Stimulated activated CD8-positive, alpha-beta memory T cell treated with anti-CD3 and anti-CD28 coated beads, Interleukin-12 subunit alpha, Interleukin-12 subunit beta, amount 100 ng/mL, for 4 hours (primary cell): ENCODE measurements at regions not wholly inside any gene's neighbourhood (a gene's known extent, or its start where the extent isn't known, plus 50 kb on each side); places are given as distances from the start of the nearest gene placed in this dataset.
"Not testable (repeated sequence)": the region's sequence is repeated elsewhere in the genome, so short reads cannot be mapped to it uniquely, and the experiment has no call there.

Experiments
- DNase-seq: peaks from one replicate; pipeline ENCODE4 v3.0.0-alpha.2; 2020; ENCODE audit warnings: low read depth

DNA sequence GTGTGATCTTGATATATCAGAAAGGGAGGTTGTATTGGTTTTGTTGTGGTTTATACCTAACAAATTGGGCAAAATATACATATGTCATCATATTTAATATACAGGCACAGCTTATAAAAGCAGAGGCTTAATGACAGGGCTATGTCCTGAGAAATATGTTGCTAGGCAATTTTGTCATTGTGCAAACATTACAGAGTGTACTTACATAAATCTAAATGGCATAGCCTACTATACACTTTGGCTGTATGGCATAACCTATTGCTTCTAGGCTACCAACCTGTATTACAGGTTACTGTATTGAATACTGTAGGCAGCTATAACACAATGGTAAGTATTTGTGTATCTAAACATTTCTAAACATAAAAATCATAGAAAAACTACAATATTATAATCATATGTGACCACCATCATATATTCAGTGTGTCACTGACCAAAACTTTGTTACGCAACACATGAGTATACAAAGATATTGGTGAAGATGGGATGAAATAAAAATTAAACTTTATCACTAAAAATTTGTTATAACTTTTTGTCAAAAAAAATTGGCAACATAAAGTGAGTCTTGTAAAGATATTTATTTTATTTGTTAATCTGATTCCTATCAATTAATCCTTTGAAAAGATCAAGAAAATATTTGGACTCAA is 414.0 kb upstream of the HS3ST1 start:
- DNase-seq, result no peak

DNA sequence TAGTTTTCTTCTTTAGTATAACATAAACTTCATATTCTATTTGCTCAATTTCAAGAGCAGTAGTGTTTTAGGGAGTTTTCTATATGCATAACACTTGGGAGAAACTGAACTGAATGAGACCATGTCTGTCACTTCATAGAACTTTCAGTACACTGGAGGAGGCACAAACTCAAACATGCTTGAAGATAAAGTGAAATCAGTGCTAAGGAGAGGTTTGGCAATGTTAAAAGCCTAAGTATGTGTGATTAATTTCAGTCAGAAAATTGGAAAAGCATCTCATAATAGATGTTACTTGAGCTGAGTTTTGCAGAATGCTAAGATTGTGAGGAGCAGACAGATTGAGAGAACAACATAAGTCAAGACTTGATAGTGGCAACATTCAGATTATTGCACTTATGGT is 411.2 kb upstream of the HS3ST1 start:
- no peak for DNase-seq

DNA sequence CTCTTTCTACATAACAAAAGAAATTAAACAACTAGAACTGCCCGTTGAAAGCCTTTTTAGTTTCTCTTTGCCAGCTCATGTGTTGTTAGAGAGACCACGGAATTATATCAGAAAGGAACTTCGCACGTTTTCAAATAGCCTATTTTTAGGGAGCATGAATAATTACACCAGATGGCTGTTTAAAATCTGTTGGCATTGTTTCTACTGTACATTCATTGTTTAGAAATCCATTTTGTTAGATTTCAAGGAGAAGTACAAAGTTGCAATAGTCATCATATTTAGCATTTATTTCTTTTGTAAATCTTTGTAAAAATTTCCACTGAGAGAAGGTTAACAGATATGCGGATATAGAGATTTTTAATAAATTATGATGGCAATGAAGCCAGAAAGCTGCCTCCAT is 403.0 kb upstream of the HS3ST1 start:
- DNase-seq, result no peak

DNA sequence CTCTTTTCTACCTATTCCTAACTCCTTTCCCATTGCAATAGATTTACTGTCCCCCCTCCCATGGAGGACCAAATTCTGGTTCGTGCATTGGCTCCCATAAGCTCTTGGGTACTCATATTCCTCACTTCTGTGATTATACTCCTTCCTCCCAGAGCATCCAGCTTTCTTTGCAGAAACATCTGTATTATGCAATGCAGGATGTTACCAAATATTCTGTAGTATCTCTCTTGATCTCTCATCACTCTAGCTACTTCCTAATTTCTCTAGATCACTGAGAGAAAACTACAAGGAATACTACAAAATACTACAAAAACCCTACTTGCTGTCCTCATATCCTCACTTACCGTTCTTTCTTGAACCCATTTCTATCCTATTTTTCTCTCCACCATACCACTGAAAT is 395.9 kb upstream of the HS3ST1 start:
- DNase-seq, result no peak

DNA sequence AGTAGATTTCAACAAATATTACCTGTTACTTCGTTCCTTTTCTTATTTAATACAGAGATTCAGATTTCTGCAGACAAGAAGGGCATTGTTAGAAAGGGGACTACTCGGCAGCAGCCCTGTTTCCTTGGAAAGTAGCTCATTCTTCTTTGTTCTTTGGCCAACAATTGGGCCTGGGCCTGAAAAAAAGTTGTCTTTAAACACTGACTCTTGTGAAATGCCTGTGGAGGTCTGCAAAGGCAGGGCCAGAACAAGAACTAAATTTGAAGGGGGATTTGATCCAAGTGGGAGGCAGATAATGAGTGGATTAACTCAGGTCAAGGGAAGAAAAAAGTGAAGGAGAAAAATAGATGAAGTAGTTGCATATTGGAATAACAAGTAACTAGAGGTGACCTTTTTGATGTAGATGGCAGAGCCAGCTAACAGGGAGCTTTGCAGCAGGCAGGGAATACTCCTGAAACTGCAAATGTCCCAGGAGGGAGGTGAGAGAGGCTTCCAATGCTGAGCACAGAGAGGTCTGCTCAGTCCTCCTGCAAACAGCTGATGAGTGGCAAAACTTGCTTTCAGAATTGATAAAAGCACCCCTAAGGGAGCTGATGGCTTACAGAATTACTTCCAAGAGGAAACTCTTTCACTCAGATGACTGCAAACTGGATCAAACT is 393.2 kb upstream of the HS3ST1 start:
- DNase-seq, result no peak

DNA sequence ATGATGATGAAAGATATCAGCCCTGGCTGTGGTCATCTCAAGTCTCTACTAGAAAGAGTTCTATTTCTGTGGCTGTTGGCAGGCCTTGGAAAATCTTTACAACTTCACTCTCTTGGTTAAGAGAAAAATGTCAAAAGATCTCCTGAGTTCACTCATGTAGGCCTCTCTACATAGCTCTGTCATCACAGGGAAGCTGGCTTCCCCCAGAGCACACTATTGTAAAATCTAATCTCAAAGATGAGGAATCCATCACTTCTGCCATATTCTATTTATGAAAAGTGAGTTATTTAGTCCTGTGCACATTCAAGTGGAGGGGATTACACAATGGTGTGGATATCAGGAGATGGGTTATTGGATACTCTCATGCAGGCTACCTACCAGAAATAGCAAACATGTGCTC is 388.4 kb upstream of the HS3ST1 start:
- DNase-seq, result no peak

DNA sequence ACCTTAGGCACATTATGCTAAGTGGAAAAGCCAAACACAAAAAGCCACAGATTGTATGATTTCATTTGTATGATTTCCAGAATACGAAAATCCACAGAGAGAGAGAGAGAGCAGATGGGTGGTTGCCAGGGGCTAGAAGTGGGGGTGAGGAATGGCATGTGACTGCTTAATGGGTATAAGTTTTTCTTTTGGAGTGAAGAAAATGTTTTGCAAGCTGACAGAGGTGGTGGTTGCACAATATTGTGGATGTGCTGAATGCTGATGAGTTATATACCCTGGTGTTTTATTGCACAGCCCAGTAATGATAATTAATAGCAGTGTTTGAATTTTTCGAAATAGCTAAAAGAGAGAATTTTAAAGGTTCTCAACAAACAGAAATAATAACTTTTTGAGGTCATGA is 386.1 kb upstream of the HS3ST1 start:
- DNase-seq, result no peak

DNA sequence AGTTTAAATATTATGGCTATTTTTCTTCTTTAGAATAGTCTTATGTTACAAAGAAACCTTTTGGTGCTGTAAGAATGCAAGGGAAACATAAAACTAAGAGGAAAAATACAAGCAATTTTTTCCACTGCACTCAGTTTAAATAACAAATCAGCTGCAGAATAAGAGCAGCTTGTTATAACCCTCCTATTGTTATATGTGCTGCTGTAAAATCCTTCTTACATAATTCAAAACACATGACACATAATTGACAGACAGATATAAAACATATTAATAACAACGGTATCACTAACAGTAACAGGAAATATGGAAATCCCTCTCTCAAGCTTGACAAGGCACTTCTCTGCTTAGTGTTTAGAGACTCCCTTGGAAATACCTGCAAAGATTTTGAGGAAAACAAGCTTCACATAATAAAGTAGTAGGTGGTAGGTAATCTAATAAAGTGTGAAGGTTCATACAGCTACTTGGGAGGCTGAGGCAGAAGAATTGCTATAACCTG is 385.3 kb upstream of the HS3ST1 start:
- DNase-seq, result no peak

DNA sequence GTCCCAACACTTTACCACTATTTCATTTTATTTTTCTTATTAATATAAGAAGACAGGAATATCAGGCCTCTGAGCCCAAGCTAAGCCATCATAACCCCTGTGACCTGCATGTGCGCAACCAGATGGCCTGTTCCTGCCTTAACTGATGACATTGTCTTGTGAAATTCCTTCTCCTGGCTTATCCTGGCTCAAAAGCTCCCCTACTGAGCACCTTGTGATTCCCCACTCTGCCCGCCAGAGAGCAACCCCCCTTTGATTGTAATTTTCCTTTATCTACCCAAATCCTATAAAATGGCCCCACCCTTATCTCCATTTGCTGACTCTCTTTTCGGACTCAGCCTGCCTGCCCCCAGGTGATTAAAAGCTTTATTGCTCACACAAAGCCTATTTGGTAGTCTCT is 382.8 kb upstream of the HS3ST1 start:
- DNase-seq, result not testable (repeated sequence)

DNA sequence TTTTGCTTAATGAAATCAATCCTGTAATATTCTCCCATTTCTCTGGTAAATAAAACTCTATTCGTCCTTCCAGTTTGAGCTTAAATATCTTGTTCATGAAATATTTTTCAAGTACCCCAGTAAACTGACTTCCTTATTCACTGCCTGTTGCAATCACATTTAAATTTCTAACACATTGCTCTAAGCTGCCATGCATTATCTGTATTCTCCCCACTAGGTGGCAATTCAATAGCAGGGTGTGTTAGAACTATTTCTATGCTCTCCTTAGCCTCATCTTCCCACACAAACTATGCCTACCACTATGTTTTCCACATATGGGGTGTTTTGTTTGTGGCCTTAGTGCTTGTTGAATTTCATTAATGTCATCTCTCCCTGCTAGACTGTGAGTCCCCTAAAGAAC is 377.1 kb upstream of the HS3ST1 start:
- DNase-seq, result no peak

DNA sequence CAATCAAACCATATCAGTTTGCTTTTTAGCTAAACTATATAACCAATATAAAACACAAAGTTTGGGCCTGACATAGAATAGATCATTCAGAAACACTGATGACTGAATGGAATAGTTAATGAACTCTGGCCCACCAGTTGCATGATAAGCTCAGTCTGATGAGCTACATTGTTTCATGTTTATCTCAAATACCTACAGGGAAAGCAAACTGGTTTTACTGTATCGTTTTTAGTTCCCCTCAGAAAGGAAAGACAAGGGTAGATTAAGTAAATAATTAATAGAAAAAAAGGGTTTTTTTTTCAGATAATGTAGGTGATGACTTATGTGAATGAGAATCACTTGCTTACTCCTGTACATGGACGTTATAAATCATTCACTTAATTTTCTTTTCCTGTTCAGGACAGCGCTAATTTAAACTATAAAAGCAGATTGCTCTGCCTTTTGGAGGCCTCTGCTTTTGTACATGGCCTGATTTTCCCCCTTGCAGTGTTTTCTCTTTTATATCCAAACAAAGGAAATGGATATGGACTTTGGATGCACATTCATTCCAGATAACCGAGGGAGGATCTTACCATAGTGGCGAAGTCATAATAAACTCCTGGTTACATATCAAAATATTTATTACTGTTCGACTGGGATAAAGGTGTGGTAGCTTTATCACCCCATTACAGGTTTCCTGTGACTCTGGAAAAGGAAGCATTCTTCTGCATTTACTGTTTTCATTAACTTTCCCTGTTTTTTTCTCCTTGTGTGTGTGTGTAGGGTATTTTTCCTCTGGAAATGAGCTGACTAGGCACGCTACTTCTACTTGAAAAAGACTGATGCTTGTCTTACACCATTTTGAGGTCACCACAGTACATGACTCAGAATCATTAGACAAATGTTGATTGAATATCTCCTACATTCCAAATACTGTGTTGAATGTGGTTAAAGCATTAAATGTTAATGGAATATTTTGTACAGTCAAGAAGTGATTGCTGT is 373.1 kb upstream of the HS3ST1 start:
- DNase-seq, result no peak

DNA sequence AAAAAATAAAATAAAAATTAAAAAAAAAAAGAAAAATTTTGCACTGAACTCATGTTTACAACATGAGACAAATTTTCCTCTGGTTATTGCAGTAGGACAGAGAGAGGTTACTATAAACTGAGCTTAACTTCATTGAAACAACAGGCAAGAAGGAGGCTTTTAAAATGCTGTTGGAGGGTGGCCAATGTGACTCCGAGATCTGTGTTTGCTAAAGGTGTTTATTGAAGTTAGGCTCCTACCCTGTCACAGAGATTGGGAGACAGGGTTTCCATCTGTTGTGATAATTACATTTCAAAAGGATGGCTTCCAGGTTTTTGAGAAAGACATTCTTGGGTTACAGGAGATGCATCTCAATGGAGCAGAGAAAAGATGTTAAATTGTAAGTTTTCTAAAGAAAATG is 370.5 kb upstream of the HS3ST1 start:
- no peak for DNase-seq

DNA sequence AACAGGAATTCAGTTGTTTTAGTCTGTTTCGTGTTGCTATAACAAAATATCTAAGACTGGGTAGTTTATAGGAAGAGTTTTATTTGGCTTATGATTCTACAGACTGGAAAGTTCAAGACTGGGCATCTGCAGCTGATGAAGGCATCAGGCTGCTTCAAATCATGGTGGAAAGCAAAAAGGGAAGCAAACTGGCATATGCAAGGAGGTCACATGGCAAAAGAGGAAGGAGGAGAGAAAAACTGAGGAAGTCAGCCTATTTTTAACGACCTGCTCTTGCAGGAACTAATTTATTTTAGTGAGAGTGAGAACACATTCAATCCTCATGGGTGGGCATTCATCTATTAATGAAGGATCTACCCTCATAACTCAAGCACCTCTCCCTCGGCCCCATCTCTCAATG is 363.1 kb upstream of the HS3ST1 start:
- no peak for DNase-seq

DNA sequence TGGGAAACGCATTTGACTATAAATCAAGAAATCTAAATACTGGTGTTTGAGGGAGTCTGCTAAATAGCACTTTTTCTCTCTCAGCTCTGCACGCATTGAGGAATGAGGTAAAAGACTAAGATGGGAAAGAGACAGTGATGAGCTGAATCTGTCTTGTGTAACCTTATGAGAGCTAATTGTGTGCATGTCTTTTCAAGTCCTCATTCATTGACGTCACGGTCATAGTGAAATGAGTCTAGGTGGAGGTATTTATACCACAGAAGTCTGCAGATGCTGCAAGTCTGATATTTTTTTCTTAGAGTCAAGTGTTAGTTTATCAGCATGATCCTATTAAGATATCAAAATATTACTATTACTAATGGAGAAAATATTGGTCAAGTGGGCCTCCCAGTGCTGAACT is 361.5 kb upstream of the HS3ST1 start:
- DNase-seq, result no peak

DNA sequence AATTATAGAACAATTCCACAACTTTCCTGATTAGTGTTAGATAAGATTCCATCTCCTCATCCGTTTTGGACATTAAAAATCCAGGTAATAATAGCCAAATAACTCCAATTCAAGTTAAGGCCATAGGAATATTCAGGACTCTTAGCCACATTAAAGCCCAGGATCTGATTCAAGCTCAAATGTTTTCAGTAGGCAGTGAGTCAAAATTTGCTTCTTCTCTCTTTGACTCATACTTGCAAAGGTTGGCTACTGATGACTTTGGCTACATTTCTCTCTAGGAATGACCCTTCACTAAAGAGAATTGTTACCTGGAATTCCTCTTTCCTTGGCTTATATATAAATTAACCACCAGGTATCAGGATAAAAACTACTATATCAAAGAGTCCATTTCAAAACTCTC is 354.9 kb upstream of the HS3ST1 start:
- no peak for DNase-seq

DNA sequence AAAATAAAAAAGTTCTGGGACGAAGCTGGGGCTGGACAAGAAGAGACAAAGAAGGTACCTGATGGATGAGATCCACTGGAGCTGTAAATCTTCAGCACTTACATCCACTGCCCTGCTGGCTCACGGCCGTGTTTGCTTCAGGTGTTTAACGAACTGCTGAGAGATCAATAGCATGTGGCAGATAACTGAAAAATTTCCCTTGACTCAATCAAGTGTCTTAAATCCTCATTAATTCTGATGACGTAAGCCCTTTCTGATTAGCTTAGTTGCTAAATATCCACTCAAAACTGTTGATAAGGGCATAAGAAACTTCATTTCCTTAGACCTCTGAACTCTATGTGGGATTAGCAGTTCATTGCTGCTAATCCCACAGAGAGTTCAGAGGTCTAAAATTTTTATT is 354.2 kb upstream of the HS3ST1 start:
- DNase-seq, result no peak

DNA sequence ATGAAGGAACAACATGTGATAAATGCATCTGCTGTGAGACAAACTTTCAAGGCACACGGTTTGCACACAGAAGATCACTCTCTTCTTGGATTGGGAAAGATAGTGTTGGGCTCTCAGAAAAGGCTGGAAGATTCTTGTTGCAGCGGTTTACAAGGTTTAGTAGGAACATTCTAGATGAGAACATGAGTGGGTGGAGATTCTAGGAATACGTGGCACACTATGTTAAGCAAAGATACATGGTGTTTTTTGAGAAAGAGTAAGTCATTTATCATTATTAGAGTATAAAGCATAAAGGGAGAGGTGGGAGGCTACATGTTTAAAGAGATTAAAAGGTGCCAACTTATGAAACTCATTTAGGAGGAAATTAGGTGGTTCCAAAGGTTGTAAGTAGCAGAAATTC is 348.8 kb upstream of the HS3ST1 start:
- no peak for DNase-seq

DNA sequence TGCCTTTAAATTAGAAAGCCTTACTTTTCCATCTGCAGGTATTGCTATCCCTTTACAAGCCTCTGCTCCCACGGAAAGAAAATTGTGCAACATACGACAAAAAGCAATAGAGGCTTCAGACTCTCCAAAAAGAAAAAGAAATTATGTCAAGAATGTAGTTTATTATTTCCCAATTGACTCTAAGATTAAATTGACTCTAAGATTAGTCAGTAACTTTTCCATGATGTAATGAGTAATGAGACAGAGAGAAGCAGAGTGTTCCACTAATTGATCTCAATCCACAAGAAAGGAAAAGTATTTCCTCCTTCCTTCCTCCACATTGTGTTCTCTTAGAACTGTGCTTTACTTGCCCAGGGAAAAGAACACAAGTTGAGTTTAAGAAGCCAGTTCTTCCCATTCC is 345.7 kb upstream of the HS3ST1 start:
- no peak for DNase-seq

DNA sequence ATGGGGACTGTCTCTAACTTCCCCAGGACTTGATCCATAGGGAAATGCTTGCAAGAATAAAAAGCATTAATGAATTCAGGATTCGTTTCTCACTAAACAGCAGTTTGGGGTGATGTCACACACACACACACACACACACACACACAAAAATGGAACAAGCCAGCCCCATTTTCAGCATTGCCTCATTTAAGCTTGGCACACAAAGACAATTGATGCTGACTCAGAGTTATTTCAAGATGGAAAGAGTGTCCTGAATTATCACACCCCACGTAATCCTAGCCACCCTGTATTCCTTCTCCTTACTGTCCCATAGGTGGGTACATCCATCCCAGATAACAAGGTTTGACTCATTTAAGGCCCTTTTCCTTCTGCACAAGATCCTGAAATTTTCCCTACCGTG is 345.1 kb upstream of the HS3ST1 start:
- DNase-seq, result no peak

DNA sequence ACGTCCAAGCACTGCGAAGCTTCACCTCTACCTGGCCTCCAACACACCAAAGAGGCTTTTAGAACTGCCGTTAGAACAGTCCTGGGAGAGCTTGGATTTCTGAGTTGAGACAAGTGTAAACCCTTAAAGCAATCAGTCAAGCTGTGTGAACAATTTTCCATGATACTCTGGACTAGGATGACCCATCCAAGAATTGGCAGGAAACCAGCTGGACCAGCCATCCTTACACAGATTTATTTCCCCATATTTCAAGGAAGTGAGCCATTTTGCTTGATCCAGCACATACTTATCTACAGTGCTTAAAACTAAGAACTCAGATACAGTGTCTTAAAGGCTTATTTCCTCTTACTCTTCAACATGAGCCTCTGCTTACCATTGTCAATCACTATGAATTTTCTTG is 340.7 kb upstream of the HS3ST1 start:
- DNase-seq, result no peak

DNA sequence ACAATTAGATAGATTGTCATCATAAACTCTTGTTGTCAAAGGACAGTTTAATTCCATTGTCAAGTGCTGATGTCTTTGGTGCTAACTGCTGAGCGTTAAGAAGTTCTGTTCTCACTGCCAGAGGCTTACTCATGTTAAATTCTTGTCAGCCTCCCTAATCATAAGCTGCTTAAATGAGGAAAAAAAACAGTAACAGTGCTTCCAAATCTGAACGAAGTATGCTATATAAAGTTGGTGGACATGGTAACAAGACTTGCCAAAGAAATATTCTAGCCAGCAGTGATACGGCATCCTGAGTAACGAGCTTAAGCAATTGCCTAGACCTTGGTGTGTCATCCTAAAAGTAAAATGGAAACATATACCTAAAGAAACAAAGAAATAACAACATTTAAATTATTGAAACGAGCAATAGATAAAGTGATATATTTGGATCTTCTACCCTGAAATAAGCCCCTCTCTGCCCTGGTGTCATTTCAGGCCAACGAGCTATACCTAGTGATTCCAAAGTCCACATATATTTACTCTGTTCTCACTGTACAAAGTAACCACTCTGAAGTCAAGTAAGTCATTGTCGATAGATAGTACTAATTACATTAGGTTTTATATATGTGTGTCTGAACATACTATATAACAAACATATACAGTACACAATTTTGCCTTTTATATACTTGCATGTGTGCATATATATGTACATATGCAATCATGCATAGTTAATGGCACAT is 339.7 kb upstream of the HS3ST1 start:
- no peak for DNase-seq

DNA sequence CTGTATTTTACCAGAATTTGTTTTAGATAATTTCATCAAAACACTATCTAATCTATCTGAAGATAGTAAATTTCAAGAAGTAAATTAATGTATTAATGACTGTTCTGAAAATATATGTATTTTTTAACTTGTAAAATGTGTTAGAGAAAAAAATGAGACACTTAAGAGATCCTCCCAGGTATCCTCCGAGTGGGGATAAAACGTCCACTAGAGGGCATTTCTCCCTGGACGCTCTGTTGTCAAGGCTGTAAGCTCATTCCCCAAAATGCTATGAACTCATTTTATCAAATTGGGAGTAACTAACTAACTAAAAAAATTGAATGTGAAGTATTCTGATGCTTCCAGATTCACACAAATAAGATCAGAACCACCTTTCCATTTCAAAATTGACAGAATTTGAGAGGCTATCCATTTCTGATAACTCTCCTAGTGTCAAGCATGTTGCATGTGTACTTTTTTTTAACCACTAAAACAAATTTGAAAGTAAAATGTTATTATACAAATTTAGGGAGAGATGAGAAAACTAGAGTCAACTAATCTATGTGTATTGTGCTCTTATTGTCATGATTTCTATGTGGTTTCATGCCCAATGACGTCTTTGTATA is 337.3 kb upstream of the HS3ST1 start:
- no peak for DNase-seq
